ENCODE measurements at regions not wholly inside any gene's neighbourhood (a gene's known extent, or its start where the extent isn't known, plus 50 kb on each side); places are given as distances from the start of the nearest gene placed in this dataset.

GRCh38 chr2:200741468-200742202 lies 70.1 kb upstream of the BZW1 start:
- Histone ChIP-seq H3K9me3 (ENCODE audit: control insufficient read depth in 4 of 4, low read length in 3 of 4) (no peaks in the 10 kb centered on the region), H3K4me3 (ENCODE audit: low read depth in 1 of 3, low read length in 3 of 3) (no peak overlapping the region), H3K27ac (ENCODE audit: low read depth in 1 of 2, low read length in 2 of 2) (peak overlapping the region; percentile 15 to 63), H3K36me3 (ENCODE audit: control insufficient read depth in 4 of 4, insufficient read depth in 3 of 4, low read depth in 1 of 4, low read length in 3 of 4) (no peaks in the 10 kb centered on the region), H3K4me1 (ENCODE audit: control insufficient read depth in 4 of 4, insufficient read depth in 4 of 4, low read length in 3 of 4) (peaks cover 9 to 17% (median 11%) of the 10 kb centered on the region in 4 donors), H3K27me3 (ENCODE audit: control insufficient read depth in 4 of 4, insufficient read depth in 4 of 4, low read length in 3 of 4) (no peaks in the 10 kb centered on the region), H3K9ac (ENCODE audit: low read depth in 1 of 2, low read length in 2 of 2) (no peak overlapping the region)
- no peak for DNase-seq (ENCODE audit: low spot score)
- 51% methylated on average over 8 of the region's 8 CpGs for WGBS
- TF ChIP-seq ZBTB33 (IDR thresholded peaks at IDR 0.05) = no peak
- no peak for TF ChIP-seq EGR1 (IDR thresholded peaks at IDR 0.05; ENCODE audit: low read depth in 2 of 2)
- TF ChIP-seq RXRA (IDR thresholded peaks at IDR 0.05) = peak in 1 of 2 donors; percentile 55
- no peak for TF ChIP-seq REST (IDR thresholded peaks at IDR 0.05)
- TF ChIP-seq FOXA1 (IDR thresholded peaks at IDR 0.05) = peak; percentile 69
- no peak for TF ChIP-seq RAD21 (IDR thresholded peaks at IDR 0.05)
- TF ChIP-seq YY1 (IDR thresholded peaks at IDR 0.05) = no peak
- TF ChIP-seq FOXA2 (IDR thresholded peaks at IDR 0.05) = peak; percentile 95
- TF ChIP-seq GABPA (IDR thresholded peaks at IDR 0.05 in 1 of 2, conservative IDR thresholded peaks at IDR 0.05 in 1 of 2) = no peak
- peak; percentile 42 to 44 for TF ChIP-seq HNF4A (conservative IDR thresholded peaks at IDR 0.05)
- no peak for TF ChIP-seq HNF4G (IDR thresholded peaks at IDR 0.05)
- no peak for TF ChIP-seq NR2F2 (IDR thresholded peaks at IDR 0.05)
- no peak for TF ChIP-seq MAX (IDR thresholded peaks at IDR 0.05)
- no peak for TF ChIP-seq CTCF (IDR thresholded peaks at IDR 0.05; ENCODE audit: low read depth, low read length, missing input control)
- TF ChIP-seq SP1 (IDR thresholded peaks at IDR 0.05) = peak; percentile 80
- TF ChIP-seq TAF1 (conservative IDR thresholded peaks at IDR 0.05) = no peak
- peak in 1 of 2 donors; percentile 35 for TF ChIP-seq JUND (IDR thresholded peaks at IDR 0.05)
- TF ChIP-seq ATF3 (IDR thresholded peaks at IDR 0.05) = no peak

Data from liver (tissue), 8 donors.